NCI-H1694 treated with DMSO at 0.1 percent for 48 hours (cell line): ENCODE measurements at regions not wholly inside any gene's neighbourhood (a gene's known extent, or its start where the extent isn't known, plus 50 kb on each side); places are given as distances from the start of the nearest gene placed in this dataset.
"Not testable (repeated sequence)": the region's sequence is repeated elsewhere in the genome, so short reads cannot be mapped to it uniquely, and the experiment has no call there.

ENCODE experiments used
- DNase-seq: peaks from one replicate; lab custom pipeline; 2025; lab: John Stamatoyannopoulos, UW

GRCh38 chr6:105880030-105880492, 206.1 kb upstream of the PRDM1 start:
- no peak for DNase-seq

DNA sequence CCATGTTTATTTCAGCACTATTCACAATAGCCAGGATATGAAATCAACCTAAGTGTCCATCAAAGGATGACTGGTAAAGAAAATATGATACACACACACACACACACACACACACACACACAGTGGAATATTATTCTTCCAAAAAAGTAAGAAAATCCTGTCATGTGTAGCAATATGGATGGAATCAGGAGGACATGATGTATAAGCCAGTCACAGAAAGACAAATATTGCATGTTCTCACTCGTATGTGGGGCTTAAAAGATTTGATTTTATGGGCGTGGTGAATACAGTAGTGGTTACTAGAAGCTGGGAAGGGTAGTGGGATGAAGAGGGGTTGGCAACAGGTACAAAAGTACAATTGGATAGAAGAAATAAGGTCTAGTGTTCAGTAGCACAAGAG, 207.0 kb upstream of the PRDM1 start:
- no peak for DNase-seq

DNA sequence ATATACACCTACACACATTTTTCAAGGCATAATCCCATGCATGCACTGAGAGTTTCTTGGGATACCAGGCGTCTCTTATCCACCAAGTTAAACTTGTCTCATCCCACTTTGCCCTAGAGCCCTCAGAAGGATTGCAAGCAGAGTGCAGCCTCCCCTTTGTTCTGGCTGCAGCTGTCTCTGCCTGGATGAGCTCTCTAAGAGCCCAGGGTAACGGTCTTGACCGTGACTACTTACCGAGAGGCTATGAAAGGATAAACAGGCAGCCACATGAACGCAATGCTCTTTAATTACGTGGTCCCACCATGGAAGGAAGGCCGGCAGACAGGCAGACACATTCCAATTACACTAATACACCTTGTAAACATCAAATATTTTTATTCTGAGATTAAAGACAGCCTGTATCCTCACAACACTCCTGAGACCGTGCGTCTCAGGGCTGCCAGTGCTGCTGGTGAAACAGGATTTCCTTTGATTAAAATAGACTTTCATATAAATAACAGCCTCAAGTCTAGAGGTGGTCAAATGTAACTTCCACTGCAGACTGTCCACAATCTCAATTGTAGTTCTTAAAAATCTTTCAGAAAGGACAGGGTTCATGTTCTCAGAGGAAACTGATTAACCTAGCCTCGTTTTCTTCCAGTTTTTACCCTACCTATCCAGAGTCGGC, 210.0 kb upstream of the PRDM1 start:
- no peak for DNase-seq

- DNase-seq: no peak
Measured at GRCh38 chr6:105874835-105875626, 211.1 kb upstream of the PRDM1 start.

- DNase-seq: no peak
Measured at GRCh38 chr6:105873799-105874198, 212.3 kb upstream of the PRDM1 start.

- DNase-seq: no peak
Measured at GRCh38 chr6:105873211-105873704, 212.9 kb upstream of the PRDM1 start.

DNA sequence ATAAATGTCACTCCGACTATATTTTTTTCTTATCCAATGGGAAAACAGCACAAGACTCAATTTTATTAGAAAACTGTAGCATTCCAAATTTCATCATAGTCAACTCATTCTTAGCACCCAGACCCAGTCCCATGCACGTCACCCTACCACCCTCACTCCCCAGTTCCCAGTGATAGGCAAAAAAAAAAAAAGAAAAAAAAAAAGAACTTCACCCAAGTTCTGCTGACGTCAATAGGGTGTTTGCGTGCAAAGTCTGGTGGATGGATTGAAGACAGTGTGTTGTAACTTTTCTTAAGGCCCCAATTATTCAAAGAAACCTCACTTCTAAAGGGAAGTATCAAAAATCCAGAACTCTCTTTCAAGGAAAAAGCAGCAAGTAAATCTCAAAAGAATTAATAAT, 213.9 kb upstream of the PRDM1 start:
- DNase-seq: no peak

- no peak for DNase-seq
Measured at GRCh38 chr6:105871542-105871941, 214.6 kb upstream of the PRDM1 start.

DNA sequence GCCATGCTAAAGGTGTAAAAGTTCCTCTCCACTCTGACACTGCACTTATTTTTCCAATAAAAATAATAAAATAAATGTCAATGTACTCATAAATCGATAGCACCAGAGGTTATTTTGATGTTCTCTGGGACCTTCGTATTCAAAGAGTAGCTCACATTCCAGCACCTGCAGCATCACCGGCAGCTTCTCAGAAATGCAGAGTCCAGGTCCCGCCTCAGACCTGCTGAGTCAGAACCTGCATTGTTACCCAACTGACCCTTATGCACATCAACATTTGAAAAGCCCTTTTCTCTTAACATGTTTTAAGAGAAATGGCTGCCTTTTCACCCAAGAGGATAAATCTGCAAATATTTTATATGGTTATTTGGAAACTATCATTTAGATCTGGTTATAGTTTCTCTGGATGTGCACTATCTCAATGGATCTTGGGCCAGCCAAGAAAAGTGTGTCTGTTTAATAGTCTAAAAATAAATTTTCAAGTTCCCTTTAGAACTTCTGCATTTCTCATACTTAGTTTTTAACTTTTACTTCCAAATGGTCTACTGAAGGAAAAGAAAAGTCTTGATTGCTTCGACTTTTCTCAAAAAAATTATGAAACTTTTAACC, 216.2 kb upstream of the PRDM1 start:
- no peak for DNase-seq

DNA sequence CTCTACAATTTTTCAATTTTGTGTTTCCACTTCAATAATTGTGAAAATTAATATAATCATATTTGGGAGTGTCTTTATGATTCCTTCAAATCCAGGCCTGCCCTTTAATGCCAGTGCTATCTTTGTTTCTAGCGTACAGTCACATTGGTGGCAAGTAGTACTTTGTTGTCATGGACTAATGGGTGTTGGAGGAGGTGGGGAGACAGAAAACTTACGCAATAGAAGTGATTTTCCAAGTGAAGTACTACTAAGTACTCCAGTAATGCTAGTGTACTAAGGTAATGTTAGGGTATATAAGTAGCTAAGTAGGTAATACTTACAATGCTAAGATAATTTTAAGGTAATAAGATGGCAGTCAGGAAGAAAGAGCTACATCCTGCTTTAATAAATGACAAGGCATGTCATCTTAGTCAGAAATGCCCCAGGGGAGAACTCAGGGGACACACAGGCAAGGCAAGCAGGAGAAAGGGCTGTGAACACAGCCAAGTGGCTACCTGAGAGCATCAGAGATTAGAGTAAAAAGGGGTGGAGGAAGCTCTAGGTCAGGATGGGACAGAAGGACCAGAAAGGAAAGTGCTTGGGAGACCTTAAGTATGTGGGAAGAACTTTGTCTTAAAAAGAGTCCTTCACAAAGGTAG, 217.2 kb upstream of the PRDM1 start:
- DNase-seq: no peak

DNA sequence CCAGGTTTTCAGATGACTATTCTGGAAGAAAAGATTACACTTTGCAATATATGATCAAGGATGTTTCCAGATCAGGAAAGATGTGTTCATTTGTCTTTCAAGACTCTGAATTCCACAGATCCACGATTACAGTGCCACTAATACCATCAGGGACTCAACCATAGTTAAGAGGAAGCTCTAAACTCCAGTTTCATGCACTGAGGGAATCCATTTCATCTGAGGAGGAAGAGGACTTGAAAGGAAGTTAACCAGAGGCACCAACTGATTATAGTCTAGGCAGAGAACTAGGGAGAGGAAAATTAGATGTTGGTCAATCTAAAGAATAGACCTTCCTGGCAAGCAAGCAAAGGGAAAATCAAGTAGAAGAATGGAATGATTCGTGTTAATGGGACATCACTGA, 218.3 kb upstream of the PRDM1 start:
- DNase-seq: no peak

- no peak for DNase-seq
Measured at GRCh38 chr6:105867277-105867676, 218.9 kb upstream of the PRDM1 start.

GRCh38 chr6:105862936-105863607, 223.1 kb upstream of the PRDM1 start:
- DNase-seq: no peak

- not testable (repeated sequence) for DNase-seq
Measured at GRCh38 chr6:105860927-105861326, 225.2 kb upstream of the PRDM1 start.

DNA sequence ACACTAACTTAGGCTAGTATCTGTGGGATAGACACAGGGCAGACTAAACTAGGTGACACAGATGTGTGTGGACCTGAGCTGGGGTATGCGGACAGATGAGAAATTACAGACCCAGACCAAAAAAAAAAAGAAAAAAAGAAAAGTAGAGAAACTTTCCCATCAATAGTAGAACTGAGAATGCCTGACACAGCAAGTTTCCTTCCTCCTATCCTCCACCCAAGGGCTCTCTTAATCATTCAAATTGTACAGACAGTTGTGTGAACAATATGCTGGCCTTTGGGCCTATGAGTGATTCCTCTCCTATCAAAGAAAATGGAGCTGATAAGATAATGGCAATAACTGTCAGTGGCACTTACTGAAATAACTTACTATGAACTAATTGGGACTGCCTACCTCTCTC, 226.7 kb upstream of the PRDM1 start:
- no peak for DNase-seq

- DNase-seq: not testable (repeated sequence)
Measured at GRCh38 chr6:105858639-105859038, 227.5 kb upstream of the PRDM1 start.

DNA sequence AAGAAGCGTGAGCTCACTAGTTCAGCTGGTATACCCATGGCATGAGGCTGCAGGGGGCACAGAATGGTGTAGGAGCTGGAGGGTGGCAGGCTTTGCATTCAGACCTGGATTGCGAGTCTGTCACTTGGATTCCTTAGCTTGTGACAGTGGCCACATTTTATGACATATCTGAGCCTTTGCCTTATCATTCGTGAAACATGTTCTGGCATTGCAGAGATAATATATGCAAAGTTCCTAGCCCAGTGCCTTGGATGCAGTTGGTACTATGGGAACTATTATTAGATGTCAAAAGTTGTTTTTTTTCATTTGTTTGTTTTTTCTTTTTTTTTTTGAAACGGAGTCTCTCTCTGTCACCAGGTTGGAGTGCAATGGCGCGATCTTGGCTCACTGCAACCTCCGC, 230.7 kb upstream of the PRDM1 start:
- no peak for DNase-seq

GRCh38 chr6:105853979-105854378, 232.2 kb upstream of the PRDM1 start:
- DNase-seq: not testable (repeated sequence)

- no peak for DNase-seq
Measured at GRCh38 chr6:105851606-105852005, 234.5 kb upstream of the PRDM1 start.

GRCh38 chr6:105851113-105851580, 235.0 kb upstream of the PRDM1 start:
- DNase-seq: no peak

- DNase-seq: no peak
Measured at GRCh38 chr6:105850261-105851112, 235.6 kb upstream of the PRDM1 start.
